PC-9 (cell line): ENCODE measurements at regions not wholly inside any gene's neighbourhood (a gene's known extent, or its start where the extent isn't known, plus 50 kb on each side); places are given as distances from the start of the nearest gene placed in this dataset.

Source experiments
- BruUV-seq: library from RNA; stranded (reverse); fragments of 400-500 nt; replicated peaks from 2 replicates; lab custom pipeline; 2021; lab: Mats Ljungman, UMichigan
- CTCF ChIA-PET: fragments of 300-600 bp; sonication (Branson Sonifier 250); formaldehyde crosslinking; loops from one replicate; lab custom pipeline; 2022; ENCODE audit warnings: antibody characterized with exemption; lab: Charles Lee
- POLR2A ChIA-PET: fragments of 300-600 bp; sonication (Branson Sonifier 250); formaldehyde crosslinking; loops from one replicate; lab custom pipeline; 2022; ENCODE audit warnings: antibody characterized with exemption; ENCODE audit not compliant: unreplicated experiment; lab: Charles Lee
- DNase-seq, 2 experiments: peaks; one replicate each; pipeline versions ENCODE4 v3.0.0 to v3.0.0-alpha.2; 2015 to 2022; ENCODE audit warnings: mixed read lengths in 1 of 2
- H2AFZ ChIP-seq: fragments of 200-600 bp; sonication (generic); 2 replicates; pipeline ENCODE4 v1.8.1; 2017; ENCODE audit warnings: antibody characterized with exemption
- H3F3A ChIP-seq: fragments of 200-600 bp; sonication (generic); 2 replicates; pipeline ENCODE4 v1.8.1; 2017; ENCODE audit warnings: antibody characterized with exemption, mild to moderate bottlenecking, low read depth; ENCODE audit not compliant: insufficient read depth
- H3K27ac ChIP-seq: fragments of 200-600 bp; sonication (generic); 2 replicates; pipeline ENCODE4 v1.6.1; 2016; ENCODE audit warnings: mixed run types
- H3K27me3 ChIP-seq: fragments of 200-600 bp; sonication (generic); 2 replicates; pipeline ENCODE4 v1.6.1; 2016; ENCODE audit warnings: low read depth, mixed run types; ENCODE audit not compliant: insufficient read depth
- H3K36me3 ChIP-seq: fragments of 200-600 bp; sonication (generic); 2 replicates; pipeline ENCODE4 v1.6.1; 2016; ENCODE audit warnings: low read depth, mixed run types
- H3K4me1 ChIP-seq: fragments of 200-600 bp; sonication (generic); replicated peaks from 2 replicates; pipeline ENCODE4 v1.6.1; 2016; ENCODE audit warnings: mixed run types; ENCODE audit not compliant: insufficient read depth
- H3K4me2 ChIP-seq: fragments of 200-600 bp; sonication (generic); 2 replicates; pipeline ENCODE4 v1.6.1; 2017; ENCODE audit warnings: mixed run types
- H3K4me3 ChIP-seq: fragments of 200-600 bp; sonication (generic); 2 replicates; pipeline ENCODE4 v1.6.1; 2016; ENCODE audit warnings: mixed run types
- H3K79me2 ChIP-seq: fragments of 200-600 bp; sonication (generic); 2 replicates; pipeline ENCODE4 v1.6.1; 2017; ENCODE audit warnings: low read depth, mixed run types
- H3K9me2 ChIP-seq: fragments of 200-600 bp; sonication (generic); 2 replicates; pipeline ENCODE4 v1.8.1; 2017; ENCODE audit warnings: mild to moderate bottlenecking; ENCODE audit not compliant: insufficient read depth
- H3K9me3 ChIP-seq: fragments of 200-600 bp; sonication (generic); 2 replicates; pipeline ENCODE4 v1.8.1; 2016; ENCODE audit warnings: low read depth; ENCODE audit not compliant: insufficient read depth
- H4K20me1 ChIP-seq: fragments of 200-600 bp; sonication (generic); 2 replicates; pipeline ENCODE4 v1.8.1; 2017; ENCODE audit not compliant: insufficient read depth
- EZH2 ChIP-seq: fragments of 200-600 bp; sonication (generic); IDR thresholded peaks from 2 replicates; pipeline ENCODE4 v1.8.0; 2017; ENCODE audit warnings: antibody characterized with exemption, low read depth
- intact Hi-C: fragments of 100-400 bp; cut with micrococcal nuclease; formaldehyde crosslinking; loops from one replicate; pipeline ENCODE4 v1.10.0; 2022; ENCODE audit not compliant: unreplicated experiment
- TF ChIP-seq, protein P1 (sequence below): fragments of 200-600 bp; sonication (generic); conservative IDR thresholded peaks from 2 replicates; pipeline ENCODE4 v1.6.1; 2017; ENCODE audit warnings: mixed run types, antibody characterized with exemption, mild to moderate bottlenecking, moderate library complexity

DNA sequence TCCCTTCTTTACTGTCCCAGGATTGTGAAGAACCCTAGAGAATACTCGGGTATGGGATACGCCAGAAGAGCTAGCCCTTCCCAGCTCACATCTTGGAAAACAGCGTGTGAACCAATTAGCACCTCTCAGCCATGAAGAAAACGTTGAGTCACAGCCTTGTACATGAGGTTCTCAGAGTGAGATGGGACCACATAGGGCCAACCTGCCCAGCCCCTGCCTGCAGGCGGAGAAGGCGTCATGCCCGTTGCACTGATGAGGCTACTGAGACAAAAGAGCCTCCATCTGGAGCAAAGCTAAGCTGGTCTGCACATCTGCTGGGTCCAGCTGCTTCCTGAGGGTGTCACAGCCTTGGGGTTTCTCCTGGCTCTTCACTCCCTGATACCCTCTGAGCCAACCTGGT, 92.2 kb downstream of the LBH start:
- H3K4me1 ChIP-seq: no peaks in the 10 kb centered on the region
- POLR2A ChIA-PET: interaction anchor here (0.6 kb wide), 1 partner anchor 90 kb away, joined by 3 read pairs; no protein-coding TSS in a partner anchor
- no peak overlapping the region for H2AFZ ChIP-seq
- H3K4me2 ChIP-seq: no peak overlapping the region
- no peaks in the 10 kb centered on the region for H3K9me3 ChIP-seq
- H3K27ac ChIP-seq: no peak overlapping the region
- H4K20me1 ChIP-seq: no peaks in the 10 kb centered on the region
- H3K9me2 ChIP-seq: no peaks in the 10 kb centered on the region
- intact Hi-C loops: no loop called here
- no TSS peak for BruUV-seq
- CTCF ChIA-PET: no interaction called here
- H3F3A ChIP-seq: no peaks in the 10 kb centered on the region
- no peak for TF ChIP-seq EZH2
- TF ChIP-seq, protein P1, sequence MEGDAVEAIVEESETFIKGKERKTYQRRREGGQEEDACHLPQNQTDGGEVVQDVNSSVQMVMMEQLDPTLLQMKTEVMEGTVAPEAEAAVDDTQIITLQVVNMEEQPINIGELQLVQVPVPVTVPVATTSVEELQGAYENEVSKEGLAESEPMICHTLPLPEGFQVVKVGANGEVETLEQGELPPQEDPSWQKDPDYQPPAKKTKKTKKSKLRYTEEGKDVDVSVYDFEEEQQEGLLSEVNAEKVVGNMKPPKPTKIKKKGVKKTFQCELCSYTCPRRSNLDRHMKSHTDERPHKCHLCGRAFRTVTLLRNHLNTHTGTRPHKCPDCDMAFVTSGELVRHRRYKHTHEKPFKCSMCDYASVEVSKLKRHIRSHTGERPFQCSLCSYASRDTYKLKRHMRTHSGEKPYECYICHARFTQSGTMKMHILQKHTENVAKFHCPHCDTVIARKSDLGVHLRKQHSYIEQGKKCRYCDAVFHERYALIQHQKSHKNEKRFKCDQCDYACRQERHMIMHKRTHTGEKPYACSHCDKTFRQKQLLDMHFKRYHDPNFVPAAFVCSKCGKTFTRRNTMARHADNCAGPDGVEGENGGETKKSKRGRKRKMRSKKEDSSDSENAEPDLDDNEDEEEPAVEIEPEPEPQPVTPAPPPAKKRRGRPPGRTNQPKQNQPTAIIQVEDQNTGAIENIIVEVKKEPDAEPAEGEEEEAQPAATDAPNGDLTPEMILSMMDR: no peak
- DNase-seq: no peak
- no peaks in the 10 kb centered on the region for H3K79me2 ChIP-seq
- H3K36me3 ChIP-seq: no peaks in the 10 kb centered on the region
- no peak overlapping the region for H3K4me3 ChIP-seq
- H3K27me3 ChIP-seq: peaks cover 4% of the 10 kb centered on the region; the same call in 1 of the 2 replicates

DNA sequence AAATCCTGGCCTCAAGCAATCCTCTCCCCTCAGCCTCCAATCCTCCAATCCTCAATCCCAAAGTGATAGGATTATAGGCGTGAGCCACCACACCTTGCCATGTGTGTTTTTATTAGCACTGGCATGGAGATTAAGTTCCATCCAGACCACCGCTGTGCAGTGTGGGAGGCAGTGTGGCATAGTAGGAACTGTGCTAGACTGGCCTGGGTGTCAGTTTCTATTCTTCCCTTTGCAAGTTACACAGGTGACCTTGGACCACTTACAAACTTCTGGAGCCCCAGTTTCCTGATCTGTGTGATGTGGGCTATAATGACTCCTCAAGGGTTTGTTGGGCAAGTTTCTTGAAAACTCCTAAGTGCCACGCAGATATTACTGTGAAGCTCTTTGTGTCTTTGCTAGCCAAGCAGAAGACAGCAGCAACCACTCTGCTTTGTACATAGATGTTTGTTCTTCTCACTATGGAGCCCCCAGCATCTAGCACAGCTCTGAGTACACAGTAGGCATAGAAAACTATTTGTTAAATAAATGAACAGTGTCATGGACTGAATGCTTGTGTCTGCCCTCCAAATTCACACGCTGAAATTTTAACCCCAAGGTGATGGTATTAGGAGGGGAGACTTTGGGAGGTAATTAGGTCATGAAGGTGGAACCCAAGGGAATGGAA, 93.0 kb downstream of the LBH start:
- Histone ChIP-seq H2AFZ (no peak overlapping the region), H3K9me3 (no peaks in the 10 kb centered on the region), H3K79me2 (no peaks in the 10 kb centered on the region), H3K4me3 (no peak overlapping the region), H3K9me2 (no peaks in the 10 kb centered on the region), H3K36me3 (no peaks in the 10 kb centered on the region), H3K27ac (no peak overlapping the region), H4K20me1 (no peaks in the 10 kb centered on the region), H3K27me3 (peaks cover 4% of the 10 kb centered on the region; the same call in 1 of the 2 replicates), H3K4me2 (no peak overlapping the region), H3K4me1 (no peaks in the 10 kb centered on the region), H3F3A (no peaks in the 10 kb centered on the region)
- no TSS peak for BruUV-seq
- TF ChIP-seq EZH2: no peak
- TF ChIP-seq, protein P1: no peak
- ChIA-PET CTCF (no interaction called here), POLR2A (no interaction called here)
- DNase-seq: no peak
- intact Hi-C loops: no loop called here

DNA sequence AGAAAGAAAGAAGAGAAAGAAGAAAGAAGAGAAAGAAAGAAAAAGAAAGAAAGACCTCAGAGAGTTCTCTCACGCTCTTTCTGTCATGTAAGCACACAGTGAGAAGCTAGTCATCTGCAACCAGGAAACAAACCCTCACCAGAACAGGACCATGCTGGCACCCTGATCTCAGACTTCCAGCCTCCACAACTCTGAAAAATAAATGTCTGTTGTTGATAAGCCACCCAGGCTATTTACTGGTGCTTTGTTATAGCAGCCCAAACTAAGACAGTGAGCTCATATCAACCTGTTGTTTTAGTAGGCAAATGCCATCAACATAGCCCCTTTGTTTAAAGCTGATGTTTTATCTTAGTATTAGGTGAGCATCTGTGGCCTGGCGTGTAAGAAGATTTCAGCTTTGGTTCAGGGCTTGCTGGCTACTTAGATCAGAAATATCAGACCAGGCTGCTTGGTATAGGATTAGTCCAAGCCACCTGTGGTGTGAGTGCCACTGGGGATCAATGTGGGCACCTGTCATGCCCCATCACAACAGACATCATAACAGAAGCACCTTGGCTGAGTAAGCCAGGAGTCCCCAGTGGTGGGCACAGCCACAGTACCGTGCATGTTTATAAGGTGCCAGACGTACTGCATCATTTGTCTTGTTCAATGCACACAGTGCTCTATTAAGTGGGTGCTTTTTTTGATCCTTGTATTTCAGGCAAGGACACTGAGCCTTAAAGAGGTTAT, 94.4 kb downstream of the LBH start:
- Histone ChIP-seq H3K79me2 (no peaks in the 10 kb centered on the region), H3K4me2 (no peak overlapping the region), H3K27me3 (peaks cover 4% of the 10 kb centered on the region; the same call in 1 of the 2 replicates), H4K20me1 (no peaks in the 10 kb centered on the region), H3K27ac (no peak overlapping the region), H3K9me3 (no peaks in the 10 kb centered on the region), H3K4me3 (no peak overlapping the region), H3K9me2 (no peaks in the 10 kb centered on the region), H3F3A (no peaks in the 10 kb centered on the region), H3K4me1 (no peaks in the 10 kb centered on the region), H3K36me3 (no peaks in the 10 kb centered on the region), H2AFZ (no peak overlapping the region)
- no peak for DNase-seq
- POLR2A ChIA-PET: no interaction called here
- CTCF ChIA-PET: no interaction called here
- TF ChIP-seq, protein P1: no peak
- TF ChIP-seq EZH2: no peak
- intact Hi-C loops: no loop called here
- no TSS peak for BruUV-seq
